ENCODE measurements at regions not wholly inside any gene's neighbourhood (a gene's known extent, or its start where the extent isn't known, plus 50 kb on each side); places are given as distances from the start of the nearest gene placed in this dataset.
"Not testable (repeated sequence)": the region's sequence is repeated elsewhere in the genome, so short reads cannot be mapped to it uniquely, and the experiment has no call there.

GRCh38 chr5:145464171-145464570, 371.0 kb downstream of the PRELID2 start:
- Mint-ChIP-seq H3K27me3 (ENCODE audit: low read depth) (no peaks in the 10 kb centered on the region), H3K4me3 (no peak overlapping the region)

DNA sequence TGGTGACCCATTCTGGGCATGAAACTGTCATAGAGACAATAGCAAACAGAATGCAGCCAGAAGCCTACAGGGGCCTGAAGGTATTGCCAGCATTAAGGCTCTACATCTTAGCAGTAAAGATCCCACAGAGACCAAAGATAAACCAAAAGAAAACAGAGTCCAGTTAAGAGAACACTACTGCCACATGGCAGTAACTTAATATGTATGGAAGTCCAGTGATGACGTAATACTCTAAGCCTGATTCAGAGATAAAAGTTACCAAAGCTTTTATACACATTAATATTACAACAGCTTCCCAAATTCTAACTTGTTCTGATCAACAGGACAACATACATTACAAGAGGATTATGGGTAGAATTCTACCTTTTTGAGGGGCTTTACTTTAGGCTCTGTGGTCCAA, 371.5 kb downstream of the PRELID2 start:
- Mint-ChIP-seq H3K4me1 (ENCODE audit: low read depth) (no peaks in the 10 kb centered on the region), H3K4me3 (no peak overlapping the region), H3K9me3 (no peaks in the 10 kb centered on the region), H3K27me3 (ENCODE audit: low read depth) (no peaks in the 10 kb centered on the region), H3K36me3 (ENCODE audit: insufficient read depth) (no peaks in the 10 kb centered on the region)
- ATAC-seq (no peak), DNase-seq (no peak)

More at GRCh38 chr5:145464171-145464570, 371.0 kb downstream of the PRELID2 start:
- Mint-ChIP-seq H3K36me3 (ENCODE audit: insufficient read depth) (no peaks in the 10 kb centered on the region), H3K9me3 (no peaks in the 10 kb centered on the region), H3K4me1 (ENCODE audit: low read depth) (no peaks in the 10 kb centered on the region)
- DNase-seq (no peak), ATAC-seq (no peak)

GRCh38 chr5:145462525-145462924, 372.6 kb downstream of the PRELID2 start:
- H3K9me3 Mint-ChIP-seq: no peaks in the 10 kb centered on the region
- no peak overlapping the region for H3K4me3 Mint-ChIP-seq
- H3K36me3 Mint-ChIP-seq (ENCODE audit: insufficient read depth): no peaks in the 10 kb centered on the region
- no peak for DNase-seq
- H3K4me1 Mint-ChIP-seq (ENCODE audit: low read depth): no peaks in the 10 kb centered on the region
- ATAC-seq: no peak
- H3K27me3 Mint-ChIP-seq (ENCODE audit: low read depth): no peaks in the 10 kb centered on the region

- H3K9me3 Mint-ChIP-seq: peaks cover 11% of the 10 kb centered on the region
- H3K4me3 Mint-ChIP-seq: no peak overlapping the region
- no peaks in the 10 kb centered on the region for H3K27me3 Mint-ChIP-seq (ENCODE audit: low read depth)
- ATAC-seq (no peak), DNase-seq (no peak)
- H3K4me1 Mint-ChIP-seq (ENCODE audit: low read depth): no peaks in the 10 kb centered on the region
- no peaks in the 10 kb centered on the region for H3K36me3 Mint-ChIP-seq (ENCODE audit: insufficient read depth)
Measured at GRCh38 chr5:145450286-145450885, 384.8 kb downstream of the PRELID2 start.

DNA sequence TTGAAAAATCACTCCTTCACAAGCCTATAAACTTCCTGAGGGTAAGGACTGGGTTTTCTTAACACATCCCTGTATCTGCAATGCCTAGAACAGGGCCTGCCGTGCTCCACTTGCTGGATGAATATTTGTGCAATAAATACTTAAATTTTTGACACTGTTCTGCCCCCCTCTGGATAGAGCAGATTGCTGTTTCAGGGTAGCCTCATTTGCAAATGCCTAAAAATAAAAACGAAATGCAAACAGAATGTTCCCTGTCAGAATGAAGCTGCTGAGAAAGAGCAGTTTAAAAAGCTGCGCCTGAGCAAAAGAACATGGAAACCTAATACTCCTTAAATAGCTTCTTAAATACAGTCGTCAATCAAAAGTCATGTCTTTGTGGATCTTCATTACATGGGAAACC, 385.3 kb downstream of the PRELID2 start:
- H3K9me3 Mint-ChIP-seq: peaks cover 14% of the 10 kb centered on the region
- H3K4me3 Mint-ChIP-seq: no peak overlapping the region
- DNase-seq (no peak), ATAC-seq (no peak)
- no peaks in the 10 kb centered on the region for H3K27me3 Mint-ChIP-seq (ENCODE audit: low read depth)
- H3K36me3 Mint-ChIP-seq (ENCODE audit: insufficient read depth): no peaks in the 10 kb centered on the region
- no peaks in the 10 kb centered on the region for H3K4me1 Mint-ChIP-seq (ENCODE audit: low read depth)

DNA sequence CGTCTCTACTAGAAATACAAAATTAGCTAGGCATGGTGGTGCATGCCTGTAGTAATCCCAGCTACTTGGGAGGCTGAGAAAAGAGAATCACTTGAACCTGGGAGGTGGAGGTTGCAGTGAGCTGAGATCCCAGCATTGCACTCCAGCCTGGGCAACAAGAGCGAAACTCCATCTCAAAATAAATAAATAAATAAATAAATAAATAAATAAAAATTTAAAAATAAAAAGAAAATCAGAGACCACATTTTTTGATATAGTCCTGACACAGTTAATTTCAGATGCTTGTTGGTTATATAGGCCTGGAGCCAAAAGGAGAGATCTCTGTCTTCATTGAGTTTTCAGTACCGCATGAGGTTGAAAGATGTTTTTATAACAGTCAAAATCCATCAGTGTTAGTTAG, 388.3 kb downstream of the PRELID2 start:
- DNase-seq; H3K4me3 Mint-ChIP-seq; H3K4me1 Mint-ChIP-seq (ENCODE audit: low read depth); ATAC-seq; H3K36me3 Mint-ChIP-seq (ENCODE audit: insufficient read depth); H3K27me3 Mint-ChIP-seq (ENCODE audit: low read depth): not testable (repeated sequence)
- H3K9me3 Mint-ChIP-seq: peaks cover 25% of the 10 kb centered on the region

DNA sequence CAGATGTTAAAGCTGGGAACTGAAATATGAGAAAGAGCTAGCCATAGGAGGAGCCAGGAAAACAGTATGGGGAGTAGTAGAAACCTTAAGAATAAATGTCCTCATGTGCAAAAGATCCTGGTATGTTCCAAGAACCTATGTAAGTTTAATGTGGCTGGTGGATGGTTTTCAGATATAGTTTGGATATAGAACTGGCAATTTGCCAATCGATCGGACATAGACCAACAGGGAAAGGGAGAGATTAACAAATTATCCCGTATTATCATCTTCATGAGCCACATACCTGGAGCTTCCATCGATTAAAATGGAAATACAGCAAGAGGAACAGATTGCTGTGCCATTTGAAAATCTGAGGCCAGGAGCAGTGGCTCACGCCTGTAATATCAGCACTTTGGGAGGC, 388.7 kb downstream of the PRELID2 start:
- Mint-ChIP-seq H3K27me3 (ENCODE audit: low read depth) (no peaks in the 10 kb centered on the region), H3K4me3 (no peak overlapping the region), H3K9me3 (peaks cover 25% of the 10 kb centered on the region), H3K4me1 (ENCODE audit: low read depth) (no peaks in the 10 kb centered on the region), H3K36me3 (ENCODE audit: insufficient read depth) (no peaks in the 10 kb centered on the region)
- no peak for ATAC-seq
- DNase-seq: no peak

DNA sequence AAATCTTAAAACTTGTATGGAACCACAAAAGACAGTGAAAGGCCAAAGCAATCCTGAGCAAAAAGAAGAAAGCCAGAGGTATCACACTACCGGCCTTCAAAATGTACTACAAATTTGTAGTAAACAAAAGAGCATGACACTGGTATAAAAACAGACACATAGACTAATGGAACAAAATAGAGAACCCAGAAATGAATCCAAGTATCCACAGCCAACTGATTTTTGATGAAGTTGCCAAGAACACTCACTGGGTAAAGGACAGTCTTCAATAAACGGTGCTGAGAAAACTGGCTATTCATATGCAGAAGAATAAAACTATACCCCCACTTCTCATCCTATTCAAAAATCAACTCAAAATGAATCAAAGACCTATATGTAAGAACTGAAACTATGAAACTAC, 390.1 kb downstream of the PRELID2 start:
- ATAC-seq: no peak
- no peaks in the 10 kb centered on the region for H3K4me1 Mint-ChIP-seq (ENCODE audit: low read depth)

GRCh38 chr5:145443964-145444363, 391.2 kb downstream of the PRELID2 start:
- H3K36me3 Mint-ChIP-seq (ENCODE audit: insufficient read depth): no peaks in the 10 kb centered on the region
- no peak for ATAC-seq

More for the DNA sequence above, 390.1 kb downstream of the PRELID2 start:
- no peaks in the 10 kb centered on the region for H3K27me3 Mint-ChIP-seq (ENCODE audit: low read depth)
- H3K9me3 Mint-ChIP-seq: peaks cover 29% of the 10 kb centered on the region
- no peak for DNase-seq
- no peak overlapping the region for H3K4me3 Mint-ChIP-seq
- H3K36me3 Mint-ChIP-seq (ENCODE audit: insufficient read depth): no peaks in the 10 kb centered on the region

GRCh38 chr5:145443366-145443765, 391.8 kb downstream of the PRELID2 start:
- no peaks in the 10 kb centered on the region for H3K36me3 Mint-ChIP-seq (ENCODE audit: insufficient read depth)
- H3K4me3 Mint-ChIP-seq: no peak overlapping the region
- no peak for ATAC-seq
- no peak for DNase-seq
- H3K27me3 Mint-ChIP-seq (ENCODE audit: low read depth): no peaks in the 10 kb centered on the region
- H3K4me1 Mint-ChIP-seq (ENCODE audit: low read depth): no peaks in the 10 kb centered on the region
- H3K9me3 Mint-ChIP-seq: peaks cover 30% of the 10 kb centered on the region

More at GRCh38 chr5:145443964-145444363, 391.2 kb downstream of the PRELID2 start:
- peaks cover 34% of the 10 kb centered on the region for H3K9me3 Mint-ChIP-seq
- H3K4me3 Mint-ChIP-seq: no peak overlapping the region
- no peaks in the 10 kb centered on the region for H3K4me1 Mint-ChIP-seq (ENCODE audit: low read depth)
- no peaks in the 10 kb centered on the region for H3K27me3 Mint-ChIP-seq (ENCODE audit: low read depth)
- no peak for DNase-seq

DNA sequence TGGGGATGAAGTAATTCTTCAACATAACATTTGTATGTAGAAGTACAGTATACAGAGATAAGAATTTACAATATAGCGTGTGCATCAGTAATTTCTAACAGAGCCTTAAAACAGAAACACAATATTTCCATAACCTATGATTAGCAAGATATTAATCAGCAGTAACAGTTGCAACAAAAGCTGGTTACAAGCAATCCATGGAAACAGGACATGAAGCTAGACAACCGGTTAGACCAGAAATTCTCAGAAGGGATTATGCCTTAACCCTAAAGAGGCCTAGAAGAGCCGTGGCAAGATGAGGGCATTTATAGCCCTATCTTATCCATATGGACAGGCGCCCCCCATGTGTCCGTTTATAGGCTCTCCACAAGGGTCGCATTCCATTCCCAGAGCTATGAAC, 392.5 kb downstream of the PRELID2 start:
- not testable (repeated sequence) for H3K27me3 Mint-ChIP-seq (ENCODE audit: low read depth); ATAC-seq; H3K4me1 Mint-ChIP-seq (ENCODE audit: low read depth); H3K36me3 Mint-ChIP-seq (ENCODE audit: insufficient read depth); H3K4me3 Mint-ChIP-seq; DNase-seq
- peaks cover 30% of the 10 kb centered on the region for H3K9me3 Mint-ChIP-seq

- Mint-ChIP-seq H3K4me3 (no peak overlapping the region), H3K36me3 (ENCODE audit: insufficient read depth) (no peaks in the 10 kb centered on the region), H3K27me3 (ENCODE audit: low read depth) (no peaks in the 10 kb centered on the region), H3K4me1 (ENCODE audit: low read depth) (no peaks in the 10 kb centered on the region), H3K9me3 (peaks cover 31% of the 10 kb centered on the region)
- no peak for ATAC-seq
- no peak for DNase-seq
Measured at GRCh38 chr5:145441228-145441627, 393.9 kb downstream of the PRELID2 start.

GRCh38 chr5:145437627-145438026, 397.5 kb downstream of the PRELID2 start:
- Mint-ChIP-seq H3K4me1 (ENCODE audit: low read depth) (no peaks in the 10 kb centered on the region), H3K4me3 (no peak overlapping the region), H3K36me3 (ENCODE audit: insufficient read depth) (no peaks in the 10 kb centered on the region), H3K27me3 (ENCODE audit: low read depth) (no peaks in the 10 kb centered on the region), H3K9me3 (peaks cover 31% of the 10 kb centered on the region)
- DNase-seq (no peak), ATAC-seq (no peak)

DNA sequence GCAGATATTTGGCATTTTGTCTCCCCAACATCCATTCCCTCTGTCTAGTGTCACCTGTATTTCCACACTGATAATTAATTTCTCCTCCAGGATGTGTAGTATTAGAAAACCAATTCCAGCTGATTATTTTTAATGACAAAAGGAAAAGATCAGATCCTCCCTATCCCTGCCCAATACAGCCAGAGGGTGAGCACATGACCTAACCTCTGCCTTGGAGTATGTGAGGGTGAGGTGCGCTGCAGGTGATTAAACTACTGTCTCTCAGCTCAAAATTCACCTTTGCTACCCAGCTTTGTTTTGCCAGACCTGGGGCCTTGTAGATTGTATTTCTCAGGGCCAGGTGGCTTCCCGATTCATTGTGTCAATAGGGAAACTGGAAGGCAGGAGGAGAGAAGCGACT, 402.1 kb downstream of the PRELID2 start:
- Mint-ChIP-seq H3K36me3 (ENCODE audit: insufficient read depth) (no peaks in the 10 kb centered on the region), H3K4me3 (no peak overlapping the region), H3K4me1 (ENCODE audit: low read depth) (no peaks in the 10 kb centered on the region), H3K27me3 (ENCODE audit: low read depth) (no peaks in the 10 kb centered on the region), H3K9me3 (peaks cover 23% of the 10 kb centered on the region)
- ATAC-seq (no peak), DNase-seq (no peak)

- H3K27me3 Mint-ChIP-seq (ENCODE audit: low read depth): no peaks in the 10 kb centered on the region
- DNase-seq (no peak), ATAC-seq (no peak)
- H3K36me3 Mint-ChIP-seq (ENCODE audit: insufficient read depth): no peaks in the 10 kb centered on the region
- peaks cover 23% of the 10 kb centered on the region for H3K9me3 Mint-ChIP-seq
- no peak overlapping the region for H3K4me3 Mint-ChIP-seq
- H3K4me1 Mint-ChIP-seq (ENCODE audit: low read depth): no peaks in the 10 kb centered on the region
Measured at GRCh38 chr5:145429170-145429569, 406.0 kb downstream of the PRELID2 start.

DNA sequence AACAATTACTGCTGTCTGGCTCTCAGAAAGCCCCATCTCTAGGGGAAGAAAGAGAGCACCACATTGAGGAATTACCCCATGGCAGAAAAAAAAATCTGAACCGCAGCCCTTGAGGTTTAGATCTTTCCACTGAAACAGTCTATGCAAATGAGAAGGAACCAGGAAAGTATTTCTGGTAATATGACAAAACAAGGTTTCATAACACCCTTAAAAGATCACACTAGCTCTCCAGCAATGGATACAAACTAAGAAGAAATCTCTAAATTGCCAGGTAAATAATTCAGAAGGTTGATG, 427.1 kb downstream of the PRELID2 start:
- no peaks in the 10 kb centered on the region for H3K27me3 Mint-ChIP-seq (ENCODE audit: low read depth)
- peaks cover 37% of the 10 kb centered on the region for H3K9me3 Mint-ChIP-seq
- H3K4me1 Mint-ChIP-seq (ENCODE audit: low read depth): no peaks in the 10 kb centered on the region
- DNase-seq: no peak
- peaks cover 2% of the 10 kb centered on the region for H3K36me3 Mint-ChIP-seq (ENCODE audit: insufficient read depth)
- no peak overlapping the region for H3K4me3 Mint-ChIP-seq
- ATAC-seq: no peak
